Glutamatergic neuron (in vitro differentiated cells): ENCODE measurements at regions not wholly inside any gene's neighbourhood (a gene's known extent, or its start where the extent isn't known, plus 50 kb on each side); places are given as distances from the start of the nearest gene placed in this dataset.

ENCODE experiments used
- DNase-seq: peaks from one replicate; pipeline ENCODE4 v3.0.0; 2022
- H3K27ac Mint-ChIP-seq: one replicate; pipeline ENCODE4 v1.8.0; 2020; ENCODE audit warnings: mild to moderate bottlenecking, mixed read lengths, inconsistent platforms; ENCODE audit not compliant: unreplicated experiment
- H3K27me3 Mint-ChIP-seq: one replicate; pipeline ENCODE4 v1.8.0; 2020; ENCODE audit warnings: mild to moderate bottlenecking, moderate library complexity, mixed read lengths, inconsistent platforms; ENCODE audit not compliant: unreplicated experiment
- H3K36me3 Mint-ChIP-seq: one replicate; pipeline ENCODE4 v1.8.0; 2020; ENCODE audit warnings: mild to moderate bottlenecking, mixed read lengths, inconsistent platforms; ENCODE audit not compliant: unreplicated experiment
- H3K4me1 Mint-ChIP-seq: one replicate; pipeline ENCODE4 v1.8.0; 2020; ENCODE audit warnings: mild to moderate bottlenecking, low read depth, mixed read lengths, inconsistent platforms; ENCODE audit not compliant: unreplicated experiment
- H3K4me3 Mint-ChIP-seq: one replicate; pipeline ENCODE4 v1.8.0; 2020; ENCODE audit warnings: mild to moderate bottlenecking, mixed read lengths, inconsistent platforms; ENCODE audit not compliant: unreplicated experiment
- H3K9me3 Mint-ChIP-seq: one replicate; pipeline ENCODE4 v1.8.0; 2020; ENCODE audit warnings: mild to moderate bottlenecking, moderate library complexity, mixed read lengths, inconsistent platforms; ENCODE audit not compliant: unreplicated experiment
- TF ChIP-seq, protein P1 (sequence below): fragments of 200-600 bp; sonication (generic); IDR thresholded peaks from one replicate; pipeline ENCODE4 v1.5.0; 2021; ENCODE audit not compliant: partially characterized antibody, unreplicated experiment

DNA sequence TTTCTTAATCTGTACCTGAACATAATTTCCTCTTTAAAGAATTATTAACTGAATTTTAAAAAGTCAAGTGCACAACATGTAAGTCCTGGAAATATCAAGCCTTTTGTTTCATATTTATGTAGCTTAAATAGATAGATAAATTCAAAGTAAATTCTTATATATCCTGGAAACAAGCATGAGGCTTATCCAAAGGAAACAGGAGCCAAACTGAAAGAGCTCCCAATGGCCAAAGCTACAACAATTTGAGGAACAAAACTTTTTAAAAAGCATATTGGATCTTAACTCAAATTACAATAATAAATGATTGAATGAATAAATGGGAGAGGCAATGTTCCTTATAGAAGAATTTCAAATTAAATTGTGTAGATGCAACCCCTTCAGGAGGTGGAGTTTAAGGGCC, 679.1 kb downstream of the METTL4 start:
- Mint-ChIP-seq H3K27ac (no peak overlapping the region), H3K4me3 (no peak overlapping the region), H3K27me3 (no peaks in the 10 kb centered on the region), H3K4me1 (peaks cover 3% of the 10 kb centered on the region), H3K9me3 (no peaks in the 10 kb centered on the region), H3K36me3 (no peaks in the 10 kb centered on the region)
- TF ChIP-seq, protein P1, sequence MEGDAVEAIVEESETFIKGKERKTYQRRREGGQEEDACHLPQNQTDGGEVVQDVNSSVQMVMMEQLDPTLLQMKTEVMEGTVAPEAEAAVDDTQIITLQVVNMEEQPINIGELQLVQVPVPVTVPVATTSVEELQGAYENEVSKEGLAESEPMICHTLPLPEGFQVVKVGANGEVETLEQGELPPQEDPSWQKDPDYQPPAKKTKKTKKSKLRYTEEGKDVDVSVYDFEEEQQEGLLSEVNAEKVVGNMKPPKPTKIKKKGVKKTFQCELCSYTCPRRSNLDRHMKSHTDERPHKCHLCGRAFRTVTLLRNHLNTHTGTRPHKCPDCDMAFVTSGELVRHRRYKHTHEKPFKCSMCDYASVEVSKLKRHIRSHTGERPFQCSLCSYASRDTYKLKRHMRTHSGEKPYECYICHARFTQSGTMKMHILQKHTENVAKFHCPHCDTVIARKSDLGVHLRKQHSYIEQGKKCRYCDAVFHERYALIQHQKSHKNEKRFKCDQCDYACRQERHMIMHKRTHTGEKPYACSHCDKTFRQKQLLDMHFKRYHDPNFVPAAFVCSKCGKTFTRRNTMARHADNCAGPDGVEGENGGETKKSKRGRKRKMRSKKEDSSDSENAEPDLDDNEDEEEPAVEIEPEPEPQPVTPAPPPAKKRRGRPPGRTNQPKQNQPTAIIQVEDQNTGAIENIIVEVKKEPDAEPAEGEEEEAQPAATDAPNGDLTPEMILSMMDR, result no peak
- no peak for DNase-seq

DNA sequence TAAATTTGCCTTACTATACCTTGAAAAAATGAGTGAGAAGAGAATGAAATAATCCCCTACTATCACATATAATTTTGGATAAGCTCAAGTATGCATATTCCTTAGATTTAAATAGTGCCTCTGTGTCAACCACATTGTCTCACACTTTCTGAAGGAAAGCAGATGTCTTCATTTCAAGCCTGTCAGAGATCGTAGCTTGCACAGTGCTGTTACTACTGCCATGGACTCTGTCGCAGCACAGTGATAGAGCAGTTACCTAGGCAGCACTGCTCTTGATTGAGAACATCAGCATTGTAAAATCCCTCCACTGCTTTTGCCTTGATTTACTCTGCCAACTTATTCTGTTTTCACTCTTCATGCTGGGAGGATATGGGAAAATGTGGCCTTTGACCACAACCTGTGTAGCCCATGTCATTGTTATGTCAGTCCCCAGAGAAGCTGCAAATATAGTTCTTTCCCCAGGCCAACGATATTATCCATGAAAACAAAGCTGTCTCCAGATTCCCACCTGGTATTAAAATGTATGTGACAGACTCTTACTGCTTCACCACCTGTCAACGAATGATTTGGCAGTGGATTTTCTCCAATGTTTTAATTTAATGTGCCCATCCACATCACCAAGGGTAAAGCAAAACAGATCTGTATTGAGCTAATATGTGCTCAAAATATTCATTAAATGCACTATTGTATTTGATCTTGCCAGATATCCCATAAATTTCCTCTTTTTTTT, 675.7 kb downstream of the METTL4 start:
- TF ChIP-seq, protein P1, result no peak
- Mint-ChIP-seq H3K36me3 (no peaks in the 10 kb centered on the region), H3K27me3 (no peaks in the 10 kb centered on the region), H3K27ac (no peak overlapping the region), H3K9me3 (no peaks in the 10 kb centered on the region), H3K4me3 (no peak overlapping the region), H3K4me1 (peaks cover 3% of the 10 kb centered on the region)
- DNase-seq, result no peak

DNA sequence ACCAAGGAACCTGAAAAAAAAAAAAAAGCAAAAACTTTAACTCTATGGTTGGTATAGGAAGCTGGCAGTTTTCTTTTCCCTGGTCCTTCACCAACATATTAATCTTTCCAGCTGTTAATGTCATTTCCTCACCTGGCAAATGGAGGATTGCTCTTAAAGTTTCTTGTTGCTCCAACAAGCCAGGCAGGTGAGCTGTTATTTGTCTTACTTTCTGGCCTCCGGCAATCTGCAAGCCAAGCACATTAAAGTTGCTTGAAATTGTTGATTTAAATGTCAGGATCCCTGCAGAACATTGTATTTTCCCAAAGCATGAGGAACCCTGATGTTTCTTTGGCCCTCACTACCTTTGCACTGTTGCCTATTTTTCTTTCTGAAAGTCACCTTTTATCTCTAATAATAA, 664.9 kb downstream of the METTL4 start:
- Mint-ChIP-seq H3K27me3 (no peaks in the 10 kb centered on the region), H3K36me3 (peaks cover 7% of the 10 kb centered on the region), H3K27ac (no peak overlapping the region), H3K4me3 (no peak overlapping the region), H3K4me1 (no peaks in the 10 kb centered on the region), H3K9me3 (peaks cover 3% of the 10 kb centered on the region)
- TF ChIP-seq, protein P1, result no peak
- no peak for DNase-seq

DNA sequence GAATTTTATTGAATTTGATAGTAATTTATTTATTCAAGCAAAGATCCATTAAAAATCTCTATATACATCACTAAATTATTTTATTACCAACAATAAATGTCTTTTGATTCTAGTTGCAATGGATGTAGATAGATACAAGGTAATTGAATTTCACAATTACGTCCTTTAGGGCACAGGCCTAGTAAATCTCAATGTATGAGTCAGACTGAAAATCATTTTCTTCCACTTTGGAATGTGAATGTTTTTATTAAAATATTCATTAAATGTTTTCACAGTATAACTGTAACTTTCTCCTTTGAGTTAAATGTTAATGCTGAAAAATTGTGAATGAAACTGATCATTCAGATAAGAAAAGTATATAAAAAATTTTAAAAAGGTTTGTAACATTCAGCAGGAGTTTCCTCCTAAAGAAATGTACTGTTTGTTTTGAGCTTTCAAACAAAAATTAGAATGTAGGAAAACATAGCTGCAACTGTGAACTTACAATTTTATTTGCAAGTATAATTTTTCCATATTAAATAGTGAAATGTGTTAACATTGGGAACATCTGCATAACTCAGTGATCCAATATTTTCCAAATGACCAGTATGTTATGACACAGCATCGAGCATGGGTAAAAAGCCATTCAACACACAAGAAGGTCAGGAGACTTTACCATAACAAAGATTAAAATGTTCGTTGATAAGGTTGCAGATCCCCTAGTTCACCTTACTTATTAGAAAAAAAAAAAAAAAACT, 663.7 kb downstream of the METTL4 start:
- H3K36me3 Mint-ChIP-seq, result peaks cover 7% of the 10 kb centered on the region
- H3K9me3 Mint-ChIP-seq, result peaks cover 3% of the 10 kb centered on the region
- H3K4me3 Mint-ChIP-seq, result no peak overlapping the region
- H3K27me3 Mint-ChIP-seq, result no peaks in the 10 kb centered on the region
- H3K4me1 Mint-ChIP-seq, result no peaks in the 10 kb centered on the region
- no peak for DNase-seq
- TF ChIP-seq, protein P1, result no peak
- no peak overlapping the region for H3K27ac Mint-ChIP-seq

DNA sequence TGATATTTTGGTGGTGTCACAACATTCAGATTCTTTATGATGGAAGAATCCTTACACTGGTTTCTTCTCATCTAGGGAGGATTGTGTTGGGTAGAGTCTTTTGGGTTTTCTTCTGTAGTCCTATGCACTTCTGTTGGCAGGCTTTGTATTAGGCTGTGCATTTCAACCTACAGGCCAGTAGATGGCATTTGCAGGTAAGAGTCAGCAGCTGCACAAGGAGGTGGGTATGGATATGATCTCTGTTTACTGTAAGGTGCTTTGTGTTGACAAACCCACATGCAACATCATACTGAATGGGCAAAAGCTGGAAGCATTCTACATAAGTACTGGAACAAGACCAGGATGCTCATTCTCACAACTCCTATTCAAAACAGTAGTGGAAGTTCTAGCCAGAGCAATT, 656.8 kb downstream of the METTL4 start:
- Mint-ChIP-seq H3K36me3 (peaks cover 7% of the 10 kb centered on the region), H3K4me3 (no peak overlapping the region), H3K9me3 (peaks cover 5% of the 10 kb centered on the region), H3K27me3 (peaks cover 2% of the 10 kb centered on the region), H3K4me1 (no peaks in the 10 kb centered on the region), H3K27ac (no peak overlapping the region)
- DNase-seq, result no peak
- TF ChIP-seq, protein P1, result no peak
